Parathyroid adenoma (tissue), 2 donors: ENCODE measurements at regions not wholly inside any gene's neighbourhood (a gene's known extent, or its start where the extent isn't known, plus 50 kb on each side); places are given as distances from the start of the nearest gene placed in this dataset.

Source experiments
- H2AFZ ChIP-seq: fragments of 300-600 bp; sonication (generic); one replicate; pipeline ENCODE4 v1.7.0; 2017; ENCODE audit warnings: antibody characterized with exemption, mild to moderate bottlenecking
- H3K27ac ChIP-seq: fragments of 300-600 bp; sonication (generic); one replicate; pipeline ENCODE4 v1.7.0; 2017
- H3K27me3 ChIP-seq: fragments of 300-600 bp; sonication (generic); one replicate; pipeline ENCODE4 v1.7.0; 2017; ENCODE audit warnings: low read length; ENCODE audit not compliant: control insufficient read depth, insufficient read depth
- H3K36me3 ChIP-seq: fragments of 300-600 bp; sonication (generic); one replicate; pipeline ENCODE4 v1.7.0; 2017; ENCODE audit warnings: low read length; ENCODE audit not compliant: control insufficient read depth, insufficient read depth
- H3K4me1 ChIP-seq: fragments of 300-600 bp; sonication (generic); one replicate; pipeline ENCODE4 v1.7.0; 2017; ENCODE audit warnings: control low read depth
- H3K4me2 ChIP-seq: fragments of 300-600 bp; sonication (generic); one replicate; pipeline ENCODE4 v1.7.0; 2017; ENCODE audit warnings: low read length
- H3K4me3 ChIP-seq: fragments of 300-600 bp; sonication (generic); one replicate; pipeline ENCODE4 v1.7.0; 2017; ENCODE audit warnings: low read depth, low read length
- H3K79me2 ChIP-seq: fragments of 300-600 bp; sonication (generic); one replicate; pipeline ENCODE4 v1.7.0; 2017; ENCODE audit warnings: control low read depth
- H3K9ac ChIP-seq: fragments of 300-600 bp; sonication (generic); one replicate; pipeline ENCODE4 v1.7.0; 2017; ENCODE audit warnings: mild to moderate bottlenecking
- H3K9me3 ChIP-seq: fragments of 300-600 bp; sonication (generic); one replicate; pipeline ENCODE4 v1.7.0; 2017; ENCODE audit warnings: low read length; ENCODE audit not compliant: control insufficient read depth
- CTCF ChIP-seq: fragments of 300-600 bp; sonication (generic); IDR thresholded peaks from one replicate; pipeline ENCODE4 v1.7.0; 2017; ENCODE audit warnings: antibody characterized with exemption, mild to moderate bottlenecking
- donor health status: primary hyperparathyroidism.

- Histone ChIP-seq H3K79me2 (no peaks in the 10 kb centered on the region), H3K9ac (no peak overlapping the region), H3K36me3 (no peaks in the 10 kb centered on the region), H3K4me1 (peaks cover 9% of the 10 kb centered on the region), H3K4me3 (no peak overlapping the region), H3K27me3 (no peaks in the 10 kb centered on the region), H3K4me2 (no peak overlapping the region), H3K9me3 (no peaks in the 10 kb centered on the region), H3K27ac (no peak overlapping the region), H2AFZ (no peak overlapping the region)
- TF ChIP-seq CTCF: no peak
These were observed 120.8 kb upstream of the RET start for GRCh38 chr10:42956045-42956444.

GRCh38 chr10:42958142-42958868 lies 118.6 kb upstream of the RET start:
- Histone ChIP-seq H3K4me2 (no peak overlapping the region), H3K9me3 (no peaks in the 10 kb centered on the region), H3K4me3 (no peak overlapping the region), H3K36me3 (no peaks in the 10 kb centered on the region), H2AFZ (no peak overlapping the region), H3K27me3 (no peaks in the 10 kb centered on the region), H3K4me1 (no peaks in the 10 kb centered on the region), H3K79me2 (no peaks in the 10 kb centered on the region), H3K9ac (no peak overlapping the region), H3K27ac (no peak overlapping the region)
- TF ChIP-seq CTCF: no peak

GRCh38 chr10:42959833-42960232 lies 117.0 kb upstream of the RET start:
- H3K9me3 ChIP-seq: no peaks in the 10 kb centered on the region
- H3K9ac ChIP-seq: no peak overlapping the region
- H3K27ac ChIP-seq: no peak overlapping the region
- H3K4me1 ChIP-seq: no peaks in the 10 kb centered on the region
- H3K4me3 ChIP-seq: no peak overlapping the region
- no peak overlapping the region for H2AFZ ChIP-seq
- no peaks in the 10 kb centered on the region for H3K27me3 ChIP-seq
- no peaks in the 10 kb centered on the region for H3K79me2 ChIP-seq
- H3K36me3 ChIP-seq: no peaks in the 10 kb centered on the region
- TF ChIP-seq CTCF: no peak
- no peak overlapping the region for H3K4me2 ChIP-seq

- Histone ChIP-seq H3K27me3 (no peaks in the 10 kb centered on the region), H3K36me3 (no peaks in the 10 kb centered on the region), H3K4me1 (no peaks in the 10 kb centered on the region), H2AFZ (no peak overlapping the region), H3K4me3 (no peak overlapping the region), H3K9ac (no peak overlapping the region), H3K9me3 (no peaks in the 10 kb centered on the region), H3K4me2 (no peak overlapping the region), H3K27ac (no peak overlapping the region), H3K79me2 (no peaks in the 10 kb centered on the region)
- no peak for TF ChIP-seq CTCF
These were observed 116.3 kb upstream of the RET start for GRCh38 chr10:42960491-42960990.
